DMS 273 treated with DMSO at 0.1 percent for 48 hours (cell line): ENCODE measurements at regions not wholly inside any gene's neighbourhood (a gene's known extent, or its start where the extent isn't known, plus 50 kb on each side); places are given as distances from the start of the nearest gene placed in this dataset.
"Not testable (repeated sequence)": the region's sequence is repeated elsewhere in the genome, so short reads cannot be mapped to it uniquely, and the experiment has no call there.

Experiments
- DNase-seq: peaks from one replicate; lab custom pipeline; 2025; lab: John Stamatoyannopoulos, UW

DNA sequence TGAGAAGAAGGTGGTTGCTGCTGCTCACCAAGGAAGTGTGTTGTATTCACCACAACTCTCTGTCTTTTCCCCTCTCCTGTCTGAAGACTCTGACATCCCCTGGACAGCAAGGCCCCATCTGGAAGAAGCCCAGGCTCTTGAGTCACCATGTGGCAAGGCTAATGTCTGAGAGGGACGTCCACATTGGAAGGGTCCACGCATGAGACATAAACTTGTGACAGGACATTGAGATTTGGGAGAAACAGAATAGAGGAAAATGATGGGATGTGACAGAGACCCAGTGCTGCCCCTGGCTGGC lies 176.5 kb downstream of the IRF8 start:
- no peak for DNase-seq

DNA sequence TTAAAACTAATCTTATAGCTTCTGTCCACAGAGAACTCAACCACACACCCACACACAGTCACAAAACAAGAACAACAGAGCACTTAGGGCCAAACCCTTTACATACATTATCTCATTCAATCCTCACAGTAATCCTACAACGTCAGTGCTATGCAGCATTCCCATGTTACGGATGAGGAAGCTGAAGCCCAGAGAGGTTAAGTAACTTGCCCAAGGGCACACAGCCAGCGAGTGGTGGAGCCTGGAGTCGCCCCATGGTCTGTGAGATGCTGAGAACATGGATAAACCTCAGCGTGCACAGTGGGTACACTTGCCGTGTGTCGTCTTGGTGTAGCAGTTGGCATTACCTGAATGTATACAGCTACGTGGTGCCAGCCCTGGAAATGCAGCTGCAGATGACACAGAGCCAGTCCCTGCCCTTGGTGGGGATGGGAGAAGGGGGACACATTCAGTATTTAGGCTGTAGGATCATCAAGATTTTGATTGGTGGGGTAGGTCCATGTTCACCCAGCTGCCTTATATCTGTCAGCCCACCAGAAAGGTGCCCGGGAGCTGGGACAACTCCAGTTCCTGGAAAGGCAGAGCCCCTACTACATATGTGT lies 177.0 kb downstream of the IRF8 start:
- DNase-seq = no peak

DNA sequence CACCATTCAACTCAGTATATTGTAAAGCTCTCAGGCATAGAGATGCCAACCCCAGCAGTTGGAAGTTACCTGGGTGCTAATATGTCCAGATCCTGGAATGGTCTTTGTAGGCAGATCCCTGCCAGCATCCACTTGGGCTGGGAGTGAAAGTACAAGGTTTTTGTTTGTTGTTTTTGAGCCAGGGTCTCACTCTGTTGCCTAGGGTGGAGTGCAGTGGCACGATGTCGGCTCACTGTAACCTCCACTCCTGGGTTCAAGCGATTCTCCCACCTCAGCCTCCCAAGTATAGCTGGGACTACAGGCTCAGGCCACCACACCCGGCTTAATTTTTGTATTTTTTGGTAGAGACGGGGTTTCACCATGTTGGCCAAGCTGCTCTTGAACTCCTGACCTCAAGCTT lies 177.6 kb downstream of the IRF8 start:
- no peak for DNase-seq

DNA sequence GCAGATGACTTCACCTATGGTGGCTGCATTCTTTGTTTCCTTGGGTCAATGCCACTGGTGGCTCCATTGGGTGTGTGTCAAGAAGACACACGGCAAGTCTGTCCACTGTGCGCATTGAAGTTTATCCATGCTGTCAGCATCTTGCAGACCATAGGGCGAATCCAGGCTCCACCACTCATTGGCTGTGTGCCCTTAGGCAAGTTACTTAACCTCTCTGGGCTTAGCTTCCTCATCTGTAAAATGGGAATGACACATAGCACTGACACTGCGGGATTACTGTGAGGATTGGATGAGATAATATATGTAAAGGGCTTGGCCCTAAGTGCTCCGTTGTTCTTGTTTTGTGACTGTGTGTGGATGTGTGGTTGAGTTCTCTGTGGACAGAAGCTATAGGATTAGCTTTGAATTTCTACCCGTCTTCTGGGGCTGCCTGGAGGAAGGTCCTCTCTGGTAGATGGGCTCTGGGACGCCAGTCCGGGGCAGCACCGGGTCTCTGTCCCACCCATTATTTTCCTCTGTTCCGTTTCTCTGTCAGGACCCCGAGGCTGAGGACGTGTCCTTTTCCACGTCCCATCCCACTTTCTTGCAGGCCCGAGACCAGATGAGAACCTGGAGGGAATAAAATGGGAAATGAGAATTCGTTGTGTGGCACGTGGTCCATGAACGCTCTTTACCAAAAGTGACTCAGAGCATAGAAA lies 178.4 kb downstream of the IRF8 start:
- DNase-seq = no peak

DNA sequence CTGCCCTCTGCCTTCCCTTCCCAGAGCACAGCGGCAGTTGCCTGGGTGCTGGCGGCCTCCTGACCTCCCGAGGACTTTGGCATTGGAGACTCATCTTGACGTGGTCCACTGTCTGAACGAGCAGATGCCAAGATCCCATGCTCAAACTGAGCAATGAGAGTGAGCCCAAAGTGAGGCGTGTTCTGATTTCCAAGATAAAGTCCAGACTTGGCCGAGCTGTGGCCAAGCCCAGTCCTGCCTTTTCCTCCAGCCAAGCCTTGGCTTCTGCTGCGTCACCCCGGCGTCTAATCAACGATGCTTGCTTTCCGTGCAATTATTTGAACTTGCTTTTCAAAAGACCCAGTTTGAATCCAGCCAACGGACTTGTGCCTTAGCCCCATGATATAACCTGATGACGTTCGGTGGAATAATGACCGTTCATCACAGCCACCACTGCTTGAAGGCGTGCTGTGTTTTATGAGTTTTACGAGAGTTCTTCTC lies 179.2 kb downstream of the IRF8 start:
- no peak for DNase-seq

DNA sequence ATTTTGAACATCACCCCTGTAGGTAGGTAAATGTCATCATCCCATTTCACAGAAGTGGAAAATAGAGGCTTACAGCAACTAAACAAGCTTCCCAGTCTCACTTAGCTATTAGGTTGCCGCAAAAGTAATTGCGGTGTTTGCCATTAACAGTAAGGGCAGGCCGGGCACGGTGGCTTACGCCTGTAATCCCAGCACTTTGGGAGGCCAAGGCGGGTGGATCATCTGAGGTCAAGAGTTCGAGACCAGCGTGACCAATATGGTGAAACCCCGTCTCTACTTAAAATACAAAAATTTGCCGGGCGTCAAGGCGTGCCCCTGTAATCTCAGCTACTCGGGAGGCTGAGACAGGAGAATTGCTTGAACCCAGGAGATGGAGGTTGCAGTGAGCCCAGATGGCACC lies 179.7 kb downstream of the IRF8 start:
- not testable (repeated sequence) for DNase-seq

DNA sequence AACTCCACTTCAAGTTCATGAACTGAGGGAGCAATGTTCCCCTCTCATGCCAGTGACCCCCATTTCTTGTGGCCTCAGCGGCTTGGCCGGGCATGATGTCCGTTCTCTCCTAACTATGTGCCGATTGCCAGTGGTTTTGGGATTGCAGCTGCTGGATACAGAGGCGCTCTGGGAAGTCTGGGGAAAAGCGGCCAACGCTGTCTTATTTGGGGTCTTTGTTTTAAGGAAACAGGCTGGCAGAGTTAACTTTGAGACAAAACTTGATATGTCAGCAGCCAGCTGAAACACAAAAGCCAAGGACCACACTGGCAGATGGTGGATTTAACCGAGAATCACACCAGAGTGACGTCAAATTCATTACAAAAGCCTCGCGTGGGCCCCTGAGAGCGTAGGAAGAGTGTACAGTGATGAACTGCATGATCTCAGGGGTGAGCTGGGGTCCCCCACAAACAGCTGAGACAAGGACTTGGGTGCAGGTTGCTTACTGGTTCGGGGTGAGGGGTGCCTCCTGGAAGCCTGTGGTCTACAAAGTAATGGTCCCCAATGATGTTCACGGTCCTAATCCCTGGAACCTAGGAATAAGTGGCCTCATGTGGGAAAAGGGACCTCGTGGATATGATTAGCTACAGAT lies 180.4 kb downstream of the IRF8 start:
- no peak for DNase-seq

DNA sequence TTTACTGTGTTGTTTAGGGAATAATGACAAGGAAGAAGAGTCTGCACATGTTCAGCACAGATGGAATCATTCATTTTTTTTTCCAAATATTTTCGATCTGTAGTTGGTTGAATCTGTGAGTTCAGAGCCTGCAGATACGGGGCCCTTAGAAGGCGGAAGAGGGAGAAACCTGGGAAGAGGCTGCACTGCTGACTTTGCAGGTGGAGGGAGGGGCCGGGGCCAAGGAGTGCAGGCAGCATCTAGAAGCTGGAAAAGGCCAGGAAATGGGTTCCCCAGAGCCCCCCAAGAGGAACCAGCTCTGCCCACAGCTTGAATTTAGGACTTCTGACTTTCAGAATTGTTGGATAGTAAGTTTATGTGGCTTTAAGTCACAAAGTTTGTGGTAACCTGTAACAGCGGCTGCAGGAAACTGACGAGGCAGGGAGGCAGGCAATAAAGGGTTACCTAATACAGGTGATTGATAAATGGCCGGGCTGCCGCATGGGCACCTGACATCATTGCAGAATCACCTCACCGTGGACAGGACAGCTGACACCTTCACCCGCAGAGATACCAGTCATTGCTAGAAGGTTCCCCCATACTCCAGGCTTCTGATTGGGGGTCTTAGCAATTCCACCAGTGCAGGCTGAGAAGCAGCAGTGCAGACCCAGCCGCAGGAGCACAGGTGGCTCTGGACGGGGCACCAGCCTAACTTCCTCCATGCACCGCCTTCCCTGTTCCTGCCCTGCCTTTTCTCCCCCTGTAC lies 181.3 kb downstream of the IRF8 start:
- no peak for DNase-seq

DNA sequence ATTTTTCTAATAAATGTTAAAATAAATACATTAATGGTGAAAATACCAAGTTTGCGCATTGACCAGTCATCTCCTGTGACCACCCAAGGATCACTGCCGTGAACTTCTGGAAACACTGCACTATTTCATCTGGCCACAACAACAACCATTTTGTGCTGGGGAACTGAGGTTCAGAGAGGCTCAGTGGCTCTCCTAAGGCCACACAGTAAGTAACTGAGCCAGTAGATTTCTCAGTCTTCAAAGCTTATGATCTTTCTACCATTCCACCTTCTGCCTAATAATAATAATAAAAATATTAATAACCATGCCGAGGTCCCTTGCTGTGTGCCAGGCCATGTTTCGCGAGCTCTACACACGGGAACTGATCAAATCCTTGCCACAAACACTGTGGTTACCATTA lies 182.0 kb downstream of the IRF8 start:
- no peak for DNase-seq

DNA sequence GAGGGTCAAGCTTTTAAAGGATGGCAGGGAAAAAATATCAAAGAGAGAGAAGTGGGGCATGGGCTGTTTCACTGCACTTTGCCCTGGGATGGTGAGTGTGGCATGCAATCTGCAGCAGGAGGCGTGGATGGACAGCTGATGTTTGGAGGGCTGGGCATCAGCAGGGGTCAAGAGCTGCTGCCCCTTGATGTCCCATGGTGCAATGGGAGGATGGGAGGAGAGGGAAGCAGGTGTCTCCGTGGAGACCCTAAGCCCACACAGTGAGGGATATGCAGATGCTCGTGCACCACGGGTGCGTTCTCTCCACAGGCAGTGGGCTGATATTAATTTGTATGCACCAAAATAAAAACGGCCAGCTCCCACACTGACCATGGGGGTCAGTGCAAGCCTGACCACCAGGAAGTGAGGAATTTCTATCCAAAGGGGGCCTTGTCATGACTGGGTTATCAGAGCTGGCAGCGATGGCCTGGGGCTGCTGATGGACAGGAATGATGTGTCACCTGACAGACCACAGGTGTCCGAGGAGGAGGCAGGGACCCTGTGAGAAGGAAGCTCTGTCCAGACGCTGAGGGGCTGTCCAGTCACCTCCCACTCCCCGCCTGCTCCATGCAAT lies 183.6 kb downstream of the IRF8 start:
- DNase-seq = no peak

DNA sequence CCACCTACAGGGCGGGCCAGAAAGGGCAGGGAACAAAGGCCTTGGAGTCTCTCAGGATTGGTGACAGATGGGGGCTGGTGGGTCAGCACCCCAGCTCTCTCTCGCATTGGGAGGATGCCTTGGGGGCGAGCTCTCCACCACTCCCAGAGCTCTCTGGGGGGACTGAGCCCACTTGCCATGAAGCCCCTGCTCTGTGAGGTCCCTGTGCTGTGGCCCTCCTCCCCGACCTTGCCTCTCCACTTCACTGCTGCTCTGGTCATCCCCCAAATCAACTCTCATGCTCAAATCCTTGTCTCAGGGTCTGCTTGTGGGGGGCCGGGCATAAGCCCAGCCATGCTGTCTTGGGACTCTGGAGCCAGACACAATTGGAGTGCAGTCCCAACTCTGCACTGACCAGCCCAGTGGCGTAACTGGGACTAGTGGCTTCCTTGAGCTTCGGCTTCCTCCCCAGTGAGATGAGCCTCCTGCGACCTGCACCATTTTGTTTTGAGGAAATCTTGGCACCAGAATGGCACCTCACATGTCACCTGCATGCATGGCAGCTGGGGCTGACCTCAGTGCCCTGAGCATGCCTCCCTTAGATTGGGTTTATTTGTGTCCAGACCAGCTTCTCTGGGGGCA lies 184.5 kb downstream of the IRF8 start:
- no peak for DNase-seq

DNA sequence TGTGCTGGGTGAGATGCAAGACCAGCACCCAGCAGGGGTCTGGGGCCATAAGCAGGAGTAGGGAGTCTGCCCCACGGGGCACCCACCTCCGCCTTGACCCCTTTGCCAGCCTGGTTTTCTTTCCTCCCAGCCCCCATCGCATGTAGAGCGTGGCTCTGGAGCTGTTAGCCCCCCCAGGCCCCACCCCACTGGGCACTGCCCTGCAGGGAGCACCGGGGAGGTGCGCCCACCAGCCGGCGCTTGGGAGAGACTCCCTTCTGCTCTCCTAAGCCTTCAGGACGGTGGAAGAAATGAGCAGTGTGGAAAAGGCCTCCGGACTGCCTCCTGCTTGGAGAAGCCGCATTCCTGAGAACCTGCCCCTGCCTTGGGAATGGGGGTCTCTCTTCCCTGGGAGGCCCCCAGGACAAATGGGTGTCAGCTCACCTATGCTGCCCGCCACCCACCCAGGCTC lies 186.2 kb downstream of the IRF8 start:
- DNase-seq = no peak

DNA sequence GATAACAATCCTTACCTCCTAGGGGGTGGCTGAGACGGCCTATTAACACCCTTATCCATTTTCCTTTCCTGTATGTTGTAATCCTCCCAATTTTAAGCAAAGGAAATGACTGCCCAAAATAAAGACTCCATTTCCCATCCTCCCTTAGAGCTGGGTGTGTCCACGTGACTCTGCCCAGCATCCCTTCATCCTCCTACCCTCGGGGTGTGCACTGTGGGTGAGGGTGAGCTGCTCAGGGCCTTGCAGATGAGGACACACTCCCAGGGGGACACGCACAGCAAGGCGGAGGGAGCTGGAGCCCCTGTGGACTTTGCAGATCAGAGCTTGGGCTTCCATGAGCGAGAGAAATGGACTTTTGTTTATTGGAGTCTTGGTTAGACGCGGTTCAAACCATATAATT lies 186.8 kb downstream of the IRF8 start:
- DNase-seq = no peak

DNA sequence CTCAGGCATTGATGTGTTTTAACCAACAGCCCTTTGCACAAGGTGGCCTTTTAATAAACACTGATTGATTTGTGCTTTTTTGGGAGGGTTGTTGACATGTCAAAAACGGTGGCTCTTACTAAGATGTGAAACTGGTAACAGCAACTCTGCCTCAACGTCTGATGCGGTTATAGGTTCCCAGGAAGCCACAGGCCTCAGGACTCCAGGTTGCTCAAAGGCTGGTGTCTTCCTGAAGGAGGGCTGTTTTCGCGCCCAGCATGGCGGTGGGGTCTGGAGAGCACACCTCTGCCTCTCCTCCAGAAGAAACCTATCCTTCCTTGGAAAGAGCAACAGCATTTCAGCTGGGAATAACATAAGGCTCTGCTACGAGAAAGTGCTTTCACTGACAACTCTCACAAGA lies 187.5 kb downstream of the IRF8 start:
- DNase-seq = no peak

DNA sequence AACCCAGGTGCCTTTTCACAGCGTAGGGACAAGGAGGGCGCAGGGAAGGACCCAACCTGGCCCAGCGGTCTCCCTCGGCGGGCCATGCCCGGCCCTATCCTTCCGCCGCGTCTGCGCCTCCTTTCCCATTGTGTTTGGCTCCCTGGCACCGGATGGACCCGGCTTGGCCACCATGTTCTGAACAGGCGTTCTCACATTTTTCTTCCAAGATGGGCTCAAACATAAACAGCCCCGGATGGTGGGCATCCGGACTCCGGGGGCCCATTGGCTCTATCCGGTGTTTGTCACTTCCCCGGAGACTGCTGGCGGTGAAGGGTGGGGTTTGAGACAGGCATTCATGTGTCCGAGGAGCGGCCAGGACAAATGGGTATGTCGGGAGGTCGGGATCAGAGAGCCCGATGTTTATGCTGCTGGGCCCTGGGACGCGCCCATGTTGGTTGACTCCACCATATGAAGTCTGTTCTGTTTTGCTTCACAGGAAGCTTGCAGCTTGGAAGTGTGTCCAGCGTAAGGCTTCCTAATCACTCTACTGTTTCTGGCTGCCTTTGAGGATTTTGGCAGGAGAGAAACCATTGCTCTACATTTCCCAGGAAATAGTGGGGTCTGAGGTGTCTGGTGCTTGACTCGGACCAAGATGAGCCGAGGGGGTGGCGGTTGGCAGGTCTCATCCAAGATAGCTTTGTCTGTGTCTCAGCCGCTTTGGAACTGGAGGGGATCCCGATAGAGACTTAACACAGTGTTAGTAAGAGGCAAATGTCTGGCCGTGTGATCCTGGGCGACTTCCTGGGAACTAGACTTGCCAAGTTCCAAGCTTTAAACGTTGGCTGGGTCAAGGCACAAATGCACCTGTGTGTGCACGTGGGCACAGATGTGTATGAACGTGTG lies 188.3 kb downstream of the IRF8 start:
- DNase-seq = no peak

DNA sequence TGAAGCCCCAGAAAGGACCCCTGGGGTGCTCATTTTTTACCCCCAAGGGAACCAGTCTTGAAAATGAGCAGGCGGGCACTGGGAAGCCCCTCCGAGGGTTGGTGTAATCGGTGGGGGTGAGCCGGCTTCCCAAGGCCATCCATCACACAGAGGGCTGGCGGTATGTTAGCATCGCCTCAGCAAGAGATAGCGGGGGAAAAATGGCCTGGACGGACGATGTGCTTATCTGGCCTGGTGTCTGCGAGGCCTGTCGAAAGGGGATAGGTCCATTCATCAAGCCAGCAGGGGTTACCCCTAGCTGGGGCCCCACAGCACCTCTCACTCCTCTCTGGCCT lies 188.9 kb downstream of the IRF8 start:
- DNase-seq = no peak

DNA sequence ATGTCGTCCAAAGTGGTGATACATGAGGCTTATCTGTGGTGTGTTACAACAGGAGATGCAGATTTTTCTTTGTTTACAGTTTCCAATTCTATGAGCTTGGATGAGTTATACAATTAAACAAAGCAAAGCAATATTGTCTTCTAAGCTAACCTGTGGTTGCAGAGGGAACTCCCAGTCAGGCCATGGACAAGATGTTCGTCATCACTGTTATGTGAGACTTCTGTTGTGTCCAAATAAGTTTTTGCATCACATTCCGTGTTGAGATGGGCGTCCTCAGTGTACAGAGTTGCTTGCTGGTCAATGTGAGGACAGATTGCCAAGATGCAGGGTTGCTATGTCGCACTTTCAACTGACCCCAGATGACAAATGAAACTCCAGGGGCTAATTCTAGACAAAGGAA lies 189.3 kb downstream of the IRF8 start:
- DNase-seq = no peak

DNA sequence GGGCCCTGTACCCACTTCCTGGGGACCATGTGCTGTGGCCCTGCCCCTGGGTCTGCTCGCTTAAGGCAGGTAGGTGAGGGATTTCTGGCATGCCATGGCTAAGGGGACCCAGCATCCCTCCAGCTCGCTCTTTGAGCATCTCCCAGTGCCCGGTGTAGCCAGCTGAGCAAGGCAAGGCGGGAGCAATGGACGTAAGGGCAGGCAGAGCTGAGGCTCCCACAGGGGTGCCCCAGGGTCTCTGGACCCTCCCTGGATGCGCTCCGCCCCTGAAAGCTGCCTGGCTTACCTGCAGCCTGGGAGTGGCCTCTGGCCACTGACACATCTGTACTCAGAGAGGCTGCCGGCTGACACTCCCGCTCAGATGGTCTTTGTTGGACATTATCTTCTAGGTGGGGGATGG lies 189.9 kb downstream of the IRF8 start:
- DNase-seq = no peak

DNA sequence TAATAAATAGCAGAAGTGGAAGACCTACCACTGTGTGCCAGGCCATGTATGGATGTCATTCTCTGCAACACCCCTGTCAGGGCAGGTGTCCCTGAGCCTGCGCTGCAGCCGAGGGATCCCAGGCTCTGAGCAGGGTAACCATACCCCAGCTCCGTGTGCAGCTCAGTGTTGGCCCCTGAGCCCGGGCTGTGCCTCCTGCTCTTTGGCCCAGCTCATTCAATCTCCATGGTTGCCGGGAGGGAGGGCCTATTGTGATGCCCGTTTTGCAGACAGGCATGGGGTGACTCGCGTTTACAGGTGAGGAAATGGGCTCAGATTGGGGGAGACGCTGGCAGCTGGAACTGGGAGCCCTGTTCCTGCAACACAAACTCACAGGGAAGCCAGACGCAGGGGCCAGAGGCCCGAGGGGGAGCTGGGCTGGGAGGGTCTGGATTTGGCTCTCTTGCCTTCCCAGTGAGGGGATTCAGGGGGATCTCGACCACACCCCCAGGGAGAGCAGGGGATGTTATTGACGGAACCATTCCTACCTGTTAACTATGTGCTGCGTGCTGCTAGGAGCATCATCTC lies 190.5 kb downstream of the IRF8 start:
- no peak for DNase-seq

DNA sequence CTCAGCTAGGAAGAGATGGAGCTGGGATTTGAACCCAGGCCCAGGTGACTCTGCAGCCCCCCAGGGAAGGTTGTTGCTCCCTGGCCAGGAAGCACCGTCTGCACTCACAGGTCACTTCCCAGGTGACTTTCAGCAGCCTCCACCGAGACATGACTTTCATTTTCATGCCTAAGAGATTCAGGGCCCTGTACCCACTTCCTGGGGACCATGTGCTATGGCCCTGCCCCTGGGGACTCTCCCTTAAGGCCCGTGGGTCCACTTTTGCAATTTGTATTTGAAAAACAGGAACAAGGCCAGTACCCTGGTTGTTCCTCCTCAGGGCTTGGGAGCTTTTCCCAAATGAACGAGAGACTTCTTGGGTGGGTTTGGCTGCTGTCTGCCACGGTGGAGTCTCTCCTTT lies 191.0 kb downstream of the IRF8 start:
- DNase-seq = no peak
